ENCODE measurements at regions not wholly inside any gene's neighbourhood (a gene's known extent, or its start where the extent isn't known, plus 50 kb on each side); places are given as distances from the start of the nearest gene placed in this dataset.

DNA sequence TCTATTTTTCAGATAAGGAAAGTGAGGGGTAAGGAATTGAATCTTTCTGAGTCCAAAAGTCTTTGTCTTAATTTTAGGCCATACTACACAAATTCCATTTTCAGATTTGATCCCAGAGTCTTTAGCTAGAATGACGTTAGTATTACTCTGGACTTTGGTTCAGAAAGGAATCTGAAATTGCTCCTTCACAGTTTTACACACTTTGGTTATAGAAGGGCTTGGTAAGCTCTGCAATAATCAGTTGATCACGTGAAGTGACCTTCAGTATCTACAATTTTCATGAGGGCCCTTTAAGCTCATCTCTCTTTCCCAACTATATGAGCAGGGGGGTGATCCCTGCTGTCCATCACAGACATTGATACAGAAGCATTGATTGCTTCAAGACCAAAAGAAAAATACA, 103.4 kb upstream of the ESRRG start:
- TF ChIP-seq, protein P1, sequence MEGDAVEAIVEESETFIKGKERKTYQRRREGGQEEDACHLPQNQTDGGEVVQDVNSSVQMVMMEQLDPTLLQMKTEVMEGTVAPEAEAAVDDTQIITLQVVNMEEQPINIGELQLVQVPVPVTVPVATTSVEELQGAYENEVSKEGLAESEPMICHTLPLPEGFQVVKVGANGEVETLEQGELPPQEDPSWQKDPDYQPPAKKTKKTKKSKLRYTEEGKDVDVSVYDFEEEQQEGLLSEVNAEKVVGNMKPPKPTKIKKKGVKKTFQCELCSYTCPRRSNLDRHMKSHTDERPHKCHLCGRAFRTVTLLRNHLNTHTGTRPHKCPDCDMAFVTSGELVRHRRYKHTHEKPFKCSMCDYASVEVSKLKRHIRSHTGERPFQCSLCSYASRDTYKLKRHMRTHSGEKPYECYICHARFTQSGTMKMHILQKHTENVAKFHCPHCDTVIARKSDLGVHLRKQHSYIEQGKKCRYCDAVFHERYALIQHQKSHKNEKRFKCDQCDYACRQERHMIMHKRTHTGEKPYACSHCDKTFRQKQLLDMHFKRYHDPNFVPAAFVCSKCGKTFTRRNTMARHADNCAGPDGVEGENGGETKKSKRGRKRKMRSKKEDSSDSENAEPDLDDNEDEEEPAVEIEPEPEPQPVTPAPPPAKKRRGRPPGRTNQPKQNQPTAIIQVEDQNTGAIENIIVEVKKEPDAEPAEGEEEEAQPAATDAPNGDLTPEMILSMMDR (conservative IDR thresholded peaks at IDR 0.05 in 1 of 2, IDR thresholded peaks at IDR 0.05 in 1 of 2; ENCODE audit: low read depth in 1 of 2, low read length in 2 of 2): no peak
- TF ChIP-seq EZH2 (IDR thresholded peaks at IDR 0.05; ENCODE audit: low read length, missing control alignments): no peak

All from fibroblast of lung (primary cell).